HG03342 (cell line): ENCODE measurements at regions not wholly inside any gene's neighbourhood (a gene's known extent, or its start where the extent isn't known, plus 50 kb on each side); places are given as distances from the start of the nearest gene placed in this dataset.
A peak's percentile ranks its signal among the peaks of the same experiment; 100 is the strongest.

ENCODE experiments used
- ATAC-seq: cut with Tn5 transposase; IDR thresholded peaks from one replicate; pipeline ENCODE4 v1.9.1; 2021; ENCODE audit warnings: mild to moderate bottlenecking, moderate library complexity; ENCODE audit not compliant: unreplicated experiment

GRCh38 chr13:74005320-74006157, 128.7 kb downstream of the KLF12 start:
- no peak for ATAC-seq

GRCh38 chr13:74004109-74004508, 130.1 kb downstream of the KLF12 start:
- ATAC-seq = no peak

- no peak for ATAC-seq
Observed at GRCh38 chr13:74003374-74003773, 130.8 kb downstream of the KLF12 start.

- no peak for ATAC-seq
Observed at GRCh38 chr13:74000876-74001275, 133.3 kb downstream of the KLF12 start.

GRCh38 chr13:73998631-73999030, 135.6 kb downstream of the KLF12 start:
- peak; percentile 56 for ATAC-seq

- ATAC-seq = no peak
Observed at GRCh38 chr13:73997964-73998363, 136.2 kb downstream of the KLF12 start.

GRCh38 chr13:73996569-73996968, 137.6 kb downstream of the KLF12 start:
- no peak for ATAC-seq

- ATAC-seq = no peak
Observed at GRCh38 chr13:73995736-73996135, 138.5 kb downstream of the KLF12 start.

- ATAC-seq = no peak
Observed at GRCh38 chr13:73993661-73994060, 140.5 kb downstream of the KLF12 start.

- no peak for ATAC-seq
Observed at GRCh38 chr13:73991884-73992283, 142.3 kb downstream of the KLF12 start.

- no peak for ATAC-seq
Observed at GRCh38 chr13:73991384-73991783, 142.8 kb downstream of the KLF12 start.

GRCh38 chr13:73989244-73989843, 144.9 kb downstream of the KLF12 start:
- no peak for ATAC-seq

GRCh38 chr13:73988461-73988860, 145.7 kb downstream of the KLF12 start:
- ATAC-seq = no peak

- ATAC-seq = no peak
Observed at GRCh38 chr13:73987618-73988017, 146.6 kb downstream of the KLF12 start.

GRCh38 chr13:73985783-73986182, 148.4 kb downstream of the KLF12 start:
- no peak for ATAC-seq

- ATAC-seq = no peak
Observed at GRCh38 chr13:73984949-73985691, 149.1 kb downstream of the KLF12 start.

- no peak for ATAC-seq
Observed at GRCh38 chr13:73984201-73984600, 150.0 kb downstream of the KLF12 start.

GRCh38 chr13:73983109-73983508, 151.1 kb downstream of the KLF12 start:
- no peak for ATAC-seq

GRCh38 chr13:73981595-73981994, 152.6 kb downstream of the KLF12 start:
- ATAC-seq = no peak

GRCh38 chr13:73975767-73976166, 158.4 kb downstream of the KLF12 start:
- ATAC-seq = no peak

GRCh38 chr13:73974051-73974450, 160.2 kb downstream of the KLF12 start:
- ATAC-seq = no peak

GRCh38 chr13:73973156-73973555, 161.0 kb downstream of the KLF12 start:
- ATAC-seq = no peak
